Heart left ventricle (tissue), 13 donors: ENCODE measurements at regions not wholly inside any gene's neighbourhood (a gene's known extent, or its start where the extent isn't known, plus 50 kb on each side); places are given as distances from the start of the nearest gene placed in this dataset.

ENCODE experiments used
- CTCF ChIP-seq, 12 donors: fragments of 200-600 bp; sonication (generic) in 4 of 12; IDR thresholded peaks; one replicate each; pipeline versions ENCODE4 v1.5.0 to v1.8.0; 2018 to 2022; ENCODE audit warnings: antibody characterized with exemption in 12 of 12, mild to moderate bottlenecking in 5 of 12
- POLR2A ChIP-seq, 2 donors: fragments of 450-650 bp; IDR thresholded peaks; one replicate each; pipeline ENCODE4 v1.6.1; 2017; ENCODE audit warnings: antibody characterized with exemption in 2 of 2, mild to moderate bottlenecking in 2 of 2, moderate library complexity in 2 of 2
- donor health status: ischemic (EF 13 %, LVEDD 7.1; RV severe dilation, severe dysfunction).
- donor health status: DM: no; HTN: yes; CAD: no.
- donor health status: DM: no; HTN: no; CAD: no.
- donor health status: ischemic (EF 25% LVEDD 6.9; RV normal size, moderate dysfunction).
- donor health status: ischemic (EF 25% LVEDD 5.7; RV mildly dilated, moderate dysfunction).
- donor health status: ischemic (EF 35%, LVEDD 5.7; RV mildly dilated, moderate dysfunction).
- donor health status: nonischemic (EF 11% LVEDD 7.7; RV severe dilation, severe dysfunction).
- donor health status: DM: yes; HTN: yes; CAD: no.
- donor health status: PGD.
- donor health status: ischemic (EF 29% LVEDD 5.4; RV normal size, mild dysfunction).
- donor health status: nonischemic (EF 23%, LVEDD 6.1; RV moderate dilation, normal function).

- TF ChIP-seq CTCF (IDR thresholded peaks at IDR 0.05): no peak
- no peak for TF ChIP-seq POLR2A (IDR thresholded peaks at IDR 0.05)
These were observed 522.7 kb upstream of the CLINT1 start for GRCh38 chr5:158381614-158382160.
